H9 (cell line): ENCODE measurements at regions not wholly inside any gene's neighbourhood (a gene's known extent, or its start where the extent isn't known, plus 50 kb on each side); places are given as distances from the start of the nearest gene placed in this dataset.

Source experiments
- DNase-seq: peaks from one replicate; pipeline ENCODE4 v3.0.0-alpha.2; 2017
- H2AFZ ChIP-seq: one replicate; pipeline ENCODE4 v1.6.1; 2013; ENCODE audit warnings: mild to moderate bottlenecking, low read length, control low read depth, moderate library complexity
- H2AK5ac ChIP-seq: 2 replicates; pipeline ENCODE4 v1.6.1; 2013; ENCODE audit warnings: low read length, control low read depth, mixed read lengths; ENCODE audit not compliant: insufficient read length
- H2BK120ac ChIP-seq: one replicate; pipeline ENCODE4 v1.6.1; 2013; ENCODE audit warnings: low read depth, mild to moderate bottlenecking, low read length, control low read depth, inconsistent platforms; ENCODE audit not compliant: poor library complexity, severe bottlenecking
- H2BK12ac ChIP-seq: 2 replicates; pipeline ENCODE4 v1.6.1; 2013; ENCODE audit warnings: low read length, control low read depth, mixed read lengths, low read depth; ENCODE audit not compliant: insufficient read length
- H2BK15ac ChIP-seq: 2 replicates; pipeline ENCODE4 v1.6.1; 2013; ENCODE audit warnings: low read depth, low read length, control low read depth
- H2BK20ac ChIP-seq: one replicate; pipeline ENCODE4 v1.6.1; 2013; ENCODE audit warnings: low read depth, mild to moderate bottlenecking, low read length, control low read depth, inconsistent platforms; ENCODE audit not compliant: poor library complexity, severe bottlenecking
- H2BK5ac ChIP-seq: 2 replicates; pipeline ENCODE4 v1.6.1; 2013; ENCODE audit warnings: low read length, control low read depth, mixed read lengths; ENCODE audit not compliant: insufficient read length
- H3K14ac ChIP-seq: 2 replicates; pipeline ENCODE4 v1.6.1; 2013; ENCODE audit warnings: low read length, control low read depth; ENCODE audit not compliant: insufficient read depth
- H3K18ac ChIP-seq: 2 replicates; pipeline ENCODE4 v1.6.1; 2013; ENCODE audit warnings: low read depth, mild to moderate bottlenecking, mixed read lengths, low read length, control low read depth; ENCODE audit not compliant: insufficient read length
- H3K23ac ChIP-seq: 2 replicates; pipeline ENCODE4 v1.6.1; 2013; ENCODE audit warnings: low read length, control low read depth, mixed read lengths, low read depth; ENCODE audit not compliant: insufficient read length
- H3K23me2 ChIP-seq: 2 replicates; pipeline ENCODE4 v1.6.1; 2013; ENCODE audit warnings: low read depth, mild to moderate bottlenecking, mixed read lengths, low read length, control low read depth; ENCODE audit not compliant: insufficient read length, poor library complexity, severe bottlenecking
- H3K27ac ChIP-seq: 2 replicates; pipeline ENCODE4 v1.5.1; 2013; ENCODE audit warnings: low read length, control low read depth, mixed read lengths, low read depth; ENCODE audit not compliant: insufficient read length
- H3K27me3 ChIP-seq: 2 replicates; pipeline ENCODE4 v1.6.1; 2013; ENCODE audit warnings: low read length, control low read depth, inconsistent platforms; ENCODE audit not compliant: insufficient read depth
- H3K4ac ChIP-seq: 2 replicates; pipeline ENCODE4 v1.6.1; 2013; ENCODE audit warnings: low read depth, mild to moderate bottlenecking, control low read depth, inconsistent platforms, low read length, moderate library complexity
- H3K4me1 ChIP-seq: 2 replicates; pipeline ENCODE4 v1.6.1; 2013; ENCODE audit warnings: low read length, control low read depth, inconsistent platforms; ENCODE audit not compliant: insufficient read depth
- H3K4me2 ChIP-seq: 2 replicates; pipeline ENCODE4 v1.6.1; 2013; ENCODE audit warnings: low read length, control low read depth, mixed read lengths; ENCODE audit not compliant: insufficient read length, insufficient read depth
- H3K56ac ChIP-seq: 2 replicates; pipeline ENCODE4 v1.6.1; 2013; ENCODE audit warnings: low read depth, mild to moderate bottlenecking, mixed read lengths, low read length, control low read depth; ENCODE audit not compliant: insufficient read length
- H3K79me1 ChIP-seq: 2 replicates; pipeline ENCODE4 v1.6.1; 2013; ENCODE audit warnings: low read depth, mild to moderate bottlenecking, moderate library complexity, low read length, control low read depth, inconsistent platforms; ENCODE audit not compliant: insufficient read depth, poor library complexity, severe bottlenecking
- H3K79me2 ChIP-seq: 2 replicates; pipeline ENCODE4 v1.6.1; 2013; ENCODE audit warnings: low read length, control low read depth, inconsistent platforms; ENCODE audit not compliant: insufficient read depth
- H3K9ac ChIP-seq: 2 replicates; pipeline ENCODE4 v1.6.1; 2013; ENCODE audit warnings: low read length, control low read depth, mixed read lengths; ENCODE audit not compliant: insufficient read length; ENCODE audit errors: extremely low read depth
- H3K9me3 ChIP-seq: one replicate; pipeline ENCODE4 v1.6.1; 2013; ENCODE audit warnings: low read depth, low read length, inconsistent platforms; ENCODE audit not compliant: control insufficient read depth
- H3T11ph ChIP-seq: one replicate; pipeline ENCODE4 v1.6.1; 2013; ENCODE audit warnings: mild to moderate bottlenecking, low read length, control low read depth, inconsistent platforms
- H4K20me1 ChIP-seq: one replicate; pipeline ENCODE4 v1.6.1; 2013; ENCODE audit not compliant: control insufficient read depth, insufficient read length, insufficient read depth
- H4K5ac ChIP-seq: 2 replicates; pipeline ENCODE4 v1.6.1; 2013; ENCODE audit warnings: low read depth, mild to moderate bottlenecking, mixed read lengths, low read length, control low read depth; ENCODE audit not compliant: insufficient read length
- H4K8ac ChIP-seq: replicated peaks from 2 replicates; pipeline ENCODE4 v1.6.1; 2013; ENCODE audit warnings: low read length, control low read depth, mixed read lengths, low read depth; ENCODE audit not compliant: insufficient read length
- H4K91ac ChIP-seq: 2 replicates; pipeline ENCODE4 v1.6.1; 2013; ENCODE audit warnings: low read depth, mild to moderate bottlenecking, moderate library complexity, mixed read lengths, low read length, control low read depth; ENCODE audit not compliant: insufficient read length
- H3K27ac Mint-ChIP-seq, 3 experiments: 2 replicates in 2 of 3; 3 replicates in 1 of 3; pipeline ENCODE4 v1.8.0; 2020 to 2021; ENCODE audit warnings: mixed read lengths in 3 of 3, mild to moderate bottlenecking in 1 of 3, moderate library complexity in 1 of 3
- H3K27me3 Mint-ChIP-seq: 2 replicates; pipeline ENCODE4 v1.8.0; 2021; ENCODE audit warnings: low read depth, mild to moderate bottlenecking, moderate library complexity, mixed read lengths
- H3K36me3 Mint-ChIP-seq, 3 experiments: 2 replicates in 2 of 3; 3 replicates in 1 of 3; pipeline ENCODE4 v1.8.0; 2020 to 2021; ENCODE audit warnings: low read depth in 3 of 3, mixed read lengths in 3 of 3; ENCODE audit not compliant: insufficient read depth in 1 of 3
- H3K4me1 Mint-ChIP-seq, 2 experiments: 2 replicates each; pipeline ENCODE4 v1.8.0; 2020; ENCODE audit warnings: mixed read lengths in 2 of 2
- H3K4me3 Mint-ChIP-seq, 2 experiments: 2 replicates in 1 of 2; 3 replicates in 1 of 2; pipeline ENCODE4 v1.8.0; 2020 to 2021; ENCODE audit warnings: mild to moderate bottlenecking in 2 of 2, mixed read lengths in 2 of 2, moderate library complexity in 1 of 2
- H3K9me3 Mint-ChIP-seq, 2 experiments: 2 replicates in 1 of 2; 3 replicates in 1 of 2; pipeline ENCODE4 v1.8.0; 2020; ENCODE audit warnings: mild to moderate bottlenecking in 2 of 2, mixed read lengths in 2 of 2, moderate library complexity in 1 of 2
- CTCF ChIP-seq: fragments of 200-600 bp; sonication (generic); conservative IDR thresholded peaks from 3 replicates; pipeline ENCODE4 v1.8.0; 2021; ENCODE audit warnings: antibody characterized with exemption, mild to moderate bottlenecking
- WGBS: extraction: QIAGEN DNeasy Blood & Tissue Kit; methylation state at CpG from one replicate; pipeline ENCODE4 v1.1.7; 2013; ENCODE audit warnings: missing lambda C conversion rate, low lambda C conversion rate, mixed read lengths; ENCODE audit not compliant: insufficient read length; ENCODE audit errors: extremely low coverage; 5-methylcytosine and 5-hydroxymethylcytosine counted together

GRCh38 chr2:55763721-55764120, 70.1 kb upstream of the PNPT1 start:
- no peak overlapping the region for H3T11ph ChIP-seq
- no CpG with 5 or more reads among the region's 1 CpG for WGBS

More at GRCh38 chr2:55763721-55764120, 70.1 kb upstream of the PNPT1 start:
- Histone ChIP-seq H2BK5ac (no peak overlapping the region), H3K27me3 (no peaks in the 10 kb centered on the region), H3K4me1 (no peaks in the 10 kb centered on the region; the same call in 1 of the 2 replicates), H4K91ac (no peak overlapping the region), H3K14ac (no peak overlapping the region), H3K56ac (no peak overlapping the region), H4K8ac (no peak overlapping the region), H2BK15ac (no peak overlapping the region), H3K23ac (no peak overlapping the region), H3K9me3 (no peaks in the 10 kb centered on the region), H3K79me1 (no peaks in the 10 kb centered on the region), H2BK20ac (no peak overlapping the region), H2AK5ac (no peak overlapping the region), H4K20me1 (no peaks in the 10 kb centered on the region), H4K5ac (no peak overlapping the region), H3K79me2 (no peaks in the 10 kb centered on the region), H2AFZ (no peak overlapping the region), H3K4ac (no peak overlapping the region), H3K23me2 (no peaks in the 10 kb centered on the region), H3K18ac (no peak overlapping the region), H2BK12ac (no peak overlapping the region), H2BK120ac (no peak overlapping the region), H3K4me2 (no peak overlapping the region), H3K27ac (no peak overlapping the region), H3K9ac (no peak overlapping the region)
- H3K36me3 Mint-ChIP-seq = peaks cover 0 to 5% (median 0%) of the 10 kb centered on the region in 3 experiments; a peak in 3 of 7 replicates
- H3K4me3 Mint-ChIP-seq = no peak overlapping the region
- H3K27ac Mint-ChIP-seq = no peak overlapping the region
- H3K9me3 Mint-ChIP-seq = no peaks in the 10 kb centered on the region
- TF ChIP-seq CTCF = no peak
- no peaks in the 10 kb centered on the region for H3K27me3 Mint-ChIP-seq
- peaks cover 17 to 18% of the 10 kb centered on the region in 2 experiments for H3K4me1 Mint-ChIP-seq
- no peak for DNase-seq
